Gastrocnemius medialis (tissue), 4 donors: ENCODE measurements at regions not wholly inside any gene's neighbourhood (a gene's known extent, or its start where the extent isn't known, plus 50 kb on each side); places are given as distances from the start of the nearest gene placed in this dataset.

Experiments
- POLR2A ChIP-seq, 2 donors: fragments of 450-650 bp; IDR thresholded peaks; one replicate each; pipeline ENCODE4 v1.6.1; 2017; ENCODE audit warnings: antibody characterized with exemption in 2 of 2, mild to moderate bottlenecking in 2 of 2, moderate library complexity in 2 of 2
- TF ChIP-seq, protein P1 (sequence below), 5 experiments: fragments of 450-650 bp in 3 of 5; fragments of 200-600 bp in 2 of 5; sonication (generic) in 2 of 5; IDR thresholded peaks in 4 of 5; conservative IDR thresholded peaks in 1 of 5; 1 replicate in 4 of 5; 2 replicates in 1 of 5; pipeline ENCODE4 v1.5.1; 2016 to 2019; ENCODE audit warnings: antibody characterized with exemption in 5 of 5, mild to moderate bottlenecking in 3 of 5, moderate library complexity in 3 of 5

- TF ChIP-seq, protein P1, sequence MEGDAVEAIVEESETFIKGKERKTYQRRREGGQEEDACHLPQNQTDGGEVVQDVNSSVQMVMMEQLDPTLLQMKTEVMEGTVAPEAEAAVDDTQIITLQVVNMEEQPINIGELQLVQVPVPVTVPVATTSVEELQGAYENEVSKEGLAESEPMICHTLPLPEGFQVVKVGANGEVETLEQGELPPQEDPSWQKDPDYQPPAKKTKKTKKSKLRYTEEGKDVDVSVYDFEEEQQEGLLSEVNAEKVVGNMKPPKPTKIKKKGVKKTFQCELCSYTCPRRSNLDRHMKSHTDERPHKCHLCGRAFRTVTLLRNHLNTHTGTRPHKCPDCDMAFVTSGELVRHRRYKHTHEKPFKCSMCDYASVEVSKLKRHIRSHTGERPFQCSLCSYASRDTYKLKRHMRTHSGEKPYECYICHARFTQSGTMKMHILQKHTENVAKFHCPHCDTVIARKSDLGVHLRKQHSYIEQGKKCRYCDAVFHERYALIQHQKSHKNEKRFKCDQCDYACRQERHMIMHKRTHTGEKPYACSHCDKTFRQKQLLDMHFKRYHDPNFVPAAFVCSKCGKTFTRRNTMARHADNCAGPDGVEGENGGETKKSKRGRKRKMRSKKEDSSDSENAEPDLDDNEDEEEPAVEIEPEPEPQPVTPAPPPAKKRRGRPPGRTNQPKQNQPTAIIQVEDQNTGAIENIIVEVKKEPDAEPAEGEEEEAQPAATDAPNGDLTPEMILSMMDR (IDR thresholded peaks at IDR 0.05 in 4 of 5, conservative IDR thresholded peaks at IDR 0.05 in 1 of 5) = no peak
- TF ChIP-seq POLR2A (IDR thresholded peaks at IDR 0.05) = no peak
Observed at GRCh38 chr4:77443941-77444340, 161.7 kb upstream of the CXCL13 start.
